IMR-90 (cell line): ENCODE measurements at regions not wholly inside any gene's neighbourhood (a gene's known extent, or its start where the extent isn't known, plus 50 kb on each side); places are given as distances from the start of the nearest gene placed in this dataset.

Experiments
- ATAC-seq: fragments of 200-7000 bp; cut with Tn5 transposase; 2 replicates; pipeline ENCODE4 v1.9.1; 2020; ENCODE audit warnings: low read depth, mild to moderate bottlenecking, moderate library complexity
- BruUV-seq: library from RNA; stranded (reverse); fragments of 400-500 nt; replicated peaks from 2 replicates; lab custom pipeline; 2021; lab: Mats Ljungman, UMichigan
- CTCF ChIA-PET: fragments of 300-600 bp; formaldehyde crosslinking; extraction: SDS; loops from one replicate; lab custom pipeline; 2021; ENCODE audit warnings: antibody characterized with exemption; lab: Yijun Ruan, JAX
- POLR2A ChIA-PET: fragments of 300-600 bp; sonication (Branson Sonifier 250); formaldehyde crosslinking; loops from one replicate; lab custom pipeline; 2022; ENCODE audit warnings: antibody characterized with exemption; ENCODE audit not compliant: unreplicated experiment; lab: Charles Lee
- DNase-seq: peaks from one replicate; pipeline ENCODE4 v3.0.0; 2013
- H2AFZ ChIP-seq: replicated peaks from 2 replicates; pipeline ENCODE3; 2013; ENCODE audit warnings: low read length, mild to moderate bottlenecking; ENCODE audit not compliant: poor library complexity
- H2AK5ac ChIP-seq: 2 replicates; pipeline ENCODE4 v1.6.1; 2013; ENCODE audit warnings: low read depth, low read length, inconsistent platforms
- H2AK9ac ChIP-seq: replicated peaks from 2 replicates; pipeline ENCODE3; 2013; ENCODE audit warnings: mild to moderate bottlenecking, low read depth, low read length, moderate library complexity; ENCODE audit not compliant: poor library complexity
- H2BK120ac ChIP-seq: 2 replicates; pipeline ENCODE4 v1.6.1; 2013; ENCODE audit warnings: low read depth, low read length, inconsistent platforms
- H2BK15ac ChIP-seq: 3 replicates; pipeline ENCODE4 v1.6.1; 2013; ENCODE audit warnings: low read depth, low read length, inconsistent platforms
- H2BK20ac ChIP-seq: 2 replicates; pipeline ENCODE4 v1.6.1; 2013; ENCODE audit warnings: low read depth, mild to moderate bottlenecking, inconsistent platforms, low read length, moderate library complexity
- H2BK5ac ChIP-seq: 2 replicates; pipeline ENCODE4 v1.6.1; 2013; ENCODE audit warnings: mild to moderate bottlenecking, low read depth, low read length, inconsistent platforms; ENCODE audit not compliant: poor library complexity, severe bottlenecking
- H3K14ac ChIP-seq: replicated peaks from 2 replicates; pipeline ENCODE4 v1.6.1; 2013; ENCODE audit warnings: low read depth, low read length, inconsistent platforms
- H3K18ac ChIP-seq: 2 replicates; pipeline ENCODE4 v1.6.1; 2013; ENCODE audit warnings: low read depth, low read length, control low read depth
- H3K23ac ChIP-seq: 2 replicates; pipeline ENCODE4 v1.6.1; 2013; ENCODE audit warnings: low read depth, low read length, inconsistent platforms
- H3K27ac ChIP-seq: 2 replicates; pipeline ENCODE4 v1.5.1; 2013; ENCODE audit warnings: mild to moderate bottlenecking, control low read depth, low read length; ENCODE audit not compliant: insufficient read depth
- H3K27me3 ChIP-seq: 2 replicates; pipeline ENCODE4 v1.6.1; 2013; ENCODE audit warnings: low read length; ENCODE audit not compliant: control insufficient read depth, insufficient read depth
- H3K36me3 ChIP-seq: 2 replicates; pipeline ENCODE4 v1.6.1; 2013; ENCODE audit warnings: low read length, mixed read lengths; ENCODE audit not compliant: control insufficient read depth, insufficient read depth
- H3K4ac ChIP-seq: 2 replicates; pipeline ENCODE4 v1.6.1; 2013; ENCODE audit warnings: low read depth, low read length, inconsistent platforms
- H3K4me1 ChIP-seq: 2 replicates; pipeline ENCODE4 v1.6.1; 2013; ENCODE audit warnings: low read length, mixed read lengths; ENCODE audit not compliant: control insufficient read depth, insufficient read depth
- H3K4me2 ChIP-seq: 2 replicates; pipeline ENCODE4 v1.6.1; 2013; ENCODE audit warnings: low read depth, mild to moderate bottlenecking, control low read depth, low read length, moderate library complexity
- H3K4me3 ChIP-seq: 2 replicates; pipeline ENCODE4 v1.5.1; 2013; ENCODE audit warnings: low read depth, mild to moderate bottlenecking, control low read depth, low read length, moderate library complexity; ENCODE audit not compliant: insufficient read depth
- H3K56ac ChIP-seq: 2 replicates; pipeline ENCODE4 v1.6.1; 2013; ENCODE audit warnings: low read length, inconsistent platforms; ENCODE audit not compliant: insufficient read depth; ENCODE audit errors: extremely low read depth
- H3K79me1 ChIP-seq, 2 experiments: 2 replicates each; pipeline ENCODE4 v1.6.1; 2013; ENCODE audit warnings: low read length in 2 of 2, inconsistent platforms in 1 of 2, low read depth in 1 of 2
- H3K9ac ChIP-seq: 2 replicates; pipeline ENCODE4 v1.6.1; 2013; ENCODE audit warnings: low read depth, low read length, control low read depth
- H3K9me1 ChIP-seq: 2 replicates; pipeline ENCODE4 v1.6.1; 2013; ENCODE audit warnings: low read length, inconsistent platforms; ENCODE audit not compliant: insufficient read depth
- H3K9me3 ChIP-seq: 2 replicates; pipeline ENCODE4 v1.6.1; 2013; ENCODE audit warnings: low read length; ENCODE audit not compliant: control insufficient read depth, insufficient read depth
- H4K20me1 ChIP-seq: 2 replicates; pipeline ENCODE4 v1.6.1; 2013; ENCODE audit warnings: low read length, inconsistent platforms; ENCODE audit not compliant: insufficient read depth
- H4K5ac ChIP-seq: 2 replicates; pipeline ENCODE4 v1.6.1; 2013; ENCODE audit warnings: mild to moderate bottlenecking, low read depth, low read length, control low read depth
- H4K8ac ChIP-seq, 2 experiments: 2 replicates each; pipeline ENCODE4 v1.6.1; 2013; ENCODE audit warnings: low read depth in 2 of 2, low read length in 2 of 2, control low read depth in 1 of 2, inconsistent platforms in 1 of 2
- H4K91ac ChIP-seq: 2 replicates; pipeline ENCODE4 v1.6.1; 2013; ENCODE audit warnings: low read depth, low read length, inconsistent platforms; ENCODE audit not compliant: insufficient read depth
- CHD1 ChIP-seq: IDR thresholded peaks from 2 replicates; pipeline ENCODE4 v1.6.1; 2012; ENCODE audit warnings: low read depth, low read length, improper control_type of control experiment
- FOS ChIP-seq: fragments of 150-350 bp; IDR thresholded peaks from 2 replicates; pipeline ENCODE4 v1.6.1; 2016; ENCODE audit warnings: low read depth, low read length
- MAZ ChIP-seq: IDR thresholded peaks from 2 replicates; pipeline ENCODE4 v1.6.1; 2012; ENCODE audit warnings: low read depth, mild to moderate bottlenecking, low read length, improper control_type of control experiment, moderate library complexity, borderline replicate concordance
- MXI1 ChIP-seq: IDR thresholded peaks from 2 replicates; pipeline ENCODE4 v1.6.1; 2012; ENCODE audit warnings: low read depth, mild to moderate bottlenecking, low read length, moderate library complexity, borderline replicate concordance
- NFE2L2 ChIP-seq: fragments of 150-350 bp; IDR thresholded peaks from 2 replicates; pipeline ENCODE4 v1.6.1; 2016; ENCODE audit warnings: low read depth, mild to moderate bottlenecking, low read length
- POLR2A ChIP-seq: IDR thresholded peaks from 2 replicates; pipeline ENCODE4 v1.6.1; 2012; ENCODE audit warnings: mild to moderate bottlenecking, low read depth, low read length
- RAD21 ChIP-seq: IDR thresholded peaks from 2 replicates; pipeline ENCODE4 v1.6.1; 2012; ENCODE audit warnings: low read length, improper control_type of control experiment
- RCOR1 ChIP-seq: IDR thresholded peaks from 2 replicates; pipeline ENCODE4 v1.6.1; 2012; ENCODE audit warnings: mild to moderate bottlenecking, low read length, improper control_type of control experiment; ENCODE audit not compliant: insufficient replicate concordance
- SMC3 ChIP-seq: fragments of 150-350 bp; IDR thresholded peaks from 2 replicates; pipeline ENCODE4 v1.6.1; 2016; ENCODE audit warnings: low read depth, mild to moderate bottlenecking, antibody characterized with exemption, low read length, moderate library complexity
- WGBS, 2 experiments: methylation state at CpG; one replicate each; pipeline versions ENCODE4 v1.1.5 to v1.1.7; 2013; ENCODE audit warnings: missing lambda C conversion rate in 2 of 2; ENCODE audit not compliant: insufficient read length in 1 of 2; ENCODE audit errors: extremely low coverage in 2 of 2; 5-methylcytosine and 5-hydroxymethylcytosine counted together
- dilution Hi-C: fragments of 300-500 bp; cut with HindIII; formaldehyde crosslinking; loops from one replicate; pipeline ENCODE4 v1.14.3; 2018; ENCODE audit warnings: low sequenced_read_pairs; ENCODE audit not compliant: unreplicated experiment
- in situ Hi-C: fragments of 300-500 bp; cut with MboI; formaldehyde crosslinking; loops from 3 replicates; pipeline ENCODE4 v1.14.3; 2019; ENCODE audit warnings: low sequenced_read_pairs, inconsistent platforms, mixed read lengths
- intact Hi-C: fragments of 100-400 bp; cut with micrococcal nuclease; formaldehyde crosslinking; loops from 2 replicates; pipeline ENCODE4 v1.10.0; 2022
- TF ChIP-seq, protein P1 (sequence below): fragments of 150-350 bp; IDR thresholded peaks from 2 replicates; pipeline ENCODE4 v1.6.1; 2017; ENCODE audit warnings: mild to moderate bottlenecking, antibody characterized with exemption, low read length, low read depth

GRCh38 chr16:49092704-49093103 lies 188.9 kb downstream of the CBLN1 start:
- WGBS, 2 experiments = no CpG with 5 or more reads among the region's 2 CpGs
- CTCF ChIA-PET = interaction anchor here (1.3 kb wide), 1 partner anchor 181 kb away, joined by 3 read pairs; no protein-coding TSS in a partner anchor

More at GRCh38 chr16:49092704-49093103, 188.9 kb downstream of the CBLN1 start:
- Histone ChIP-seq H3K18ac (no peak overlapping the region), H4K91ac (no peak overlapping the region), H3K27me3 (no peaks in the 10 kb centered on the region), H3K9ac (no peak overlapping the region), H2AK9ac (no peak overlapping the region), H3K4ac (no peak overlapping the region), H3K79me1 (no peaks in the 10 kb centered on the region), H3K23ac (no peak overlapping the region), H2BK15ac (no peak overlapping the region), H3K4me3 (no peak overlapping the region), H2AFZ (no peak overlapping the region), H2BK5ac (no peak overlapping the region), H3K4me2 (no peak overlapping the region), H3K56ac (no peak overlapping the region), H4K8ac (no peak overlapping the region), H3K27ac (no peak overlapping the region), H3K36me3 (no peaks in the 10 kb centered on the region), H3K9me3 (no peaks in the 10 kb centered on the region), H3K9me1 (no peaks in the 10 kb centered on the region), H2BK20ac (no peak overlapping the region), H4K5ac (no peak overlapping the region), H4K20me1 (no peaks in the 10 kb centered on the region), H2BK120ac (no peak overlapping the region), H2AK5ac (no peak overlapping the region), H3K14ac (no peak overlapping the region), H3K4me1 (no peaks in the 10 kb centered on the region)
- dilution Hi-C loops = no loop called here
- TF ChIP-seq NFE2L2 (no peak), RCOR1 (no peak), CHD1 (no peak), RAD21 (no peak), SMC3 (no peak), POLR2A (no peak), MXI1 (no peak), MAZ (no peak), FOS (no peak)
- TF ChIP-seq, protein P1, sequence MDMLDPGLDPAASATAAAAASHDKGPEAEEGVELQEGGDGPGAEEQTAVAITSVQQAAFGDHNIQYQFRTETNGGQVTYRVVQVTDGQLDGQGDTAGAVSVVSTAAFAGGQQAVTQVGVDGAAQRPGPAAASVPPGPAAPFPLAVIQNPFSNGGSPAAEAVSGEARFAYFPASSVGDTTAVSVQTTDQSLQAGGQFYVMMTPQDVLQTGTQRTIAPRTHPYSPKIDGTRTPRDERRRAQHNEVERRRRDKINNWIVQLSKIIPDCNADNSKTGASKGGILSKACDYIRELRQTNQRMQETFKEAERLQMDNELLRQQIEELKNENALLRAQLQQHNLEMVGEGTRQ = no peak
- in situ Hi-C loops = no loop called here
- ATAC-seq = no peak
- intact Hi-C loops = no loop called here
- DNase-seq = no peak
- BruUV-seq = no TSS peak
- POLR2A ChIA-PET = no interaction called here
